ENCODE measurements at regions not wholly inside any gene's neighbourhood (a gene's known extent, or its start where the extent isn't known, plus 50 kb on each side); places are given as distances from the start of the nearest gene placed in this dataset.

DNA sequence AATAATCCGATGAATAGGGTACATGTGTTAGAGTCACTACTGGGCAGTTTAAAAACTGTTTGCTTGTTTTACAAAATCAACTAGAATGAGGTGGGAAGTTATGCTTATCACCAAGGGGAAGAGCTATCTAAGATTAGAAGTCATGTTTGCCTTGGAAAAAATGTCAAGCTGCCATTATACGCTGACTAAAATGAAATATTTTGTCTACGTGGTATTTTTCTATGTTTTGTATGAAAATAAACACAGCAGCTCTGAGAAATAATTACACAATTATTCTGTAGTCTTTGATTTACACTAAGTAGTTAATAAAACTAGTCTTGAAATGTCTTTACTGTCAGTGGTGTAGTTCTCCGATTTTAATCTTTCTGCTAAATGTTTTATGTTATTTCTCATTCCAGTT is 241.9 kb upstream of the TARS1 start:
- TF ChIP-seq, protein P1, sequence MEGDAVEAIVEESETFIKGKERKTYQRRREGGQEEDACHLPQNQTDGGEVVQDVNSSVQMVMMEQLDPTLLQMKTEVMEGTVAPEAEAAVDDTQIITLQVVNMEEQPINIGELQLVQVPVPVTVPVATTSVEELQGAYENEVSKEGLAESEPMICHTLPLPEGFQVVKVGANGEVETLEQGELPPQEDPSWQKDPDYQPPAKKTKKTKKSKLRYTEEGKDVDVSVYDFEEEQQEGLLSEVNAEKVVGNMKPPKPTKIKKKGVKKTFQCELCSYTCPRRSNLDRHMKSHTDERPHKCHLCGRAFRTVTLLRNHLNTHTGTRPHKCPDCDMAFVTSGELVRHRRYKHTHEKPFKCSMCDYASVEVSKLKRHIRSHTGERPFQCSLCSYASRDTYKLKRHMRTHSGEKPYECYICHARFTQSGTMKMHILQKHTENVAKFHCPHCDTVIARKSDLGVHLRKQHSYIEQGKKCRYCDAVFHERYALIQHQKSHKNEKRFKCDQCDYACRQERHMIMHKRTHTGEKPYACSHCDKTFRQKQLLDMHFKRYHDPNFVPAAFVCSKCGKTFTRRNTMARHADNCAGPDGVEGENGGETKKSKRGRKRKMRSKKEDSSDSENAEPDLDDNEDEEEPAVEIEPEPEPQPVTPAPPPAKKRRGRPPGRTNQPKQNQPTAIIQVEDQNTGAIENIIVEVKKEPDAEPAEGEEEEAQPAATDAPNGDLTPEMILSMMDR (IDR thresholded peaks at IDR 0.05), result no peak
- peaks cover 7% of the 10 kb centered on the region for H3K9me3 Mint-ChIP-seq

DNA sequence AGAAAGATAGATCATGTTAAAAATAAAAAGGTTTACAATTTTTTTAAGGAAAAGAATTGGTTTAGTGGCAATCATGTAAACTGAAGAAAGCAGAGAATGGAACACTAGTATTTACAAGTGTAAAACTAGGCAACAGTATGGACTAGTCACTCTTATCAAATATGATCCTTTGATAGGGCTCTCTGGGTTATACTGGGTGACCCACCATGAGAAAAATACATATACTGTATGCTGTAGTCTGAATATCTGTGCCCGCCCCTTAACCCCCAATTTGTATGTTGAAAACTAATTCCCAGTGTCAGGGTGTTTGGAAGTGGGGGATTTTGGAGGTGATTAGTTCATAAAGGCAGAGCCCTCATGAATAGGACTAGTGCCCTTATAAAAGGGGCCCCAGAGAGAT is 236.8 kb upstream of the TARS1 start:
- ATAC-seq (no peak), DNase-seq (no peak)
- Mint-ChIP-seq H3K9me3 (no peaks in the 10 kb centered on the region), H3K4me3 (no peak overlapping the region), H3K27me3 (no peaks in the 10 kb centered on the region), H3K27ac (no peak overlapping the region), H3K36me3 (ENCODE audit: low read depth) (no peaks in the 10 kb centered on the region), H3K4me1 (ENCODE audit: low read depth) (no peaks in the 10 kb centered on the region)
- CTCF ChIA-PET, result no interaction called here
- TF ChIP-seq, protein P1 (IDR thresholded peaks at IDR 0.05), result no peak
- POLR2A ChIA-PET, result no interaction called here
- intact Hi-C loops (cut with micrococcal nuclease), result no loop called here

More for the DNA sequence above, 241.9 kb upstream of the TARS1 start:
- Mint-ChIP-seq H3K36me3 (ENCODE audit: low read depth) (no peaks in the 10 kb centered on the region), H3K27me3 (no peaks in the 10 kb centered on the region), H3K4me3 (no peak overlapping the region), H3K27ac (no peak overlapping the region), H3K4me1 (ENCODE audit: low read depth) (no peaks in the 10 kb centered on the region)
- intact Hi-C loops (cut with micrococcal nuclease), result no loop called here
- ATAC-seq (no peak), DNase-seq (no peak)
- POLR2A ChIA-PET, result no interaction called here
- CTCF ChIA-PET, result no interaction called here

DNA sequence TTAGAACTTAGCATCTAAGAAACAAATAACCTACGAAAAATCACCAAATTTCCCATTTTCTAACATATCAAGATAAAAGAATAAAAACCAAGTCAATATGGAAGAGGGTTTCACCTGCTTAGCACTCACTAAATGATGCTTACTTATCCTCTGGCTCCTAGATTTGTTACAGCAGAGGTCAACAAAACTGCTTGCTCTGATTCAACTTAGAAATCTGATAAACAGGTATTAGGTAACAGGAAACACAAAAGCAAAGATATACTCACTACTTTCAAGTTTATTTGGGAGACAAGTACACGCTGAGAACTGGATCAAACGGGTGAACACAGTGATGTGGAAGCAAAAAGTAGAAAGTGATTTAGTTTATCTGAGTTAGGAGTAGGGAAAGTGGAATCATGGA is 235.7 kb upstream of the TARS1 start:
- TF ChIP-seq, protein P1 (IDR thresholded peaks at IDR 0.05), result no peak
- intact Hi-C loops (cut with micrococcal nuclease), result no loop called here
- ATAC-seq (no peak), DNase-seq (no peak)
- Mint-ChIP-seq H3K4me3 (no peak overlapping the region), H3K4me1 (ENCODE audit: low read depth) (no peaks in the 10 kb centered on the region), H3K9me3 (no peaks in the 10 kb centered on the region), H3K27me3 (no peaks in the 10 kb centered on the region), H3K27ac (no peak overlapping the region), H3K36me3 (ENCODE audit: low read depth) (no peaks in the 10 kb centered on the region)
- POLR2A ChIA-PET, result no interaction called here
- CTCF ChIA-PET, result no interaction called here

DNA sequence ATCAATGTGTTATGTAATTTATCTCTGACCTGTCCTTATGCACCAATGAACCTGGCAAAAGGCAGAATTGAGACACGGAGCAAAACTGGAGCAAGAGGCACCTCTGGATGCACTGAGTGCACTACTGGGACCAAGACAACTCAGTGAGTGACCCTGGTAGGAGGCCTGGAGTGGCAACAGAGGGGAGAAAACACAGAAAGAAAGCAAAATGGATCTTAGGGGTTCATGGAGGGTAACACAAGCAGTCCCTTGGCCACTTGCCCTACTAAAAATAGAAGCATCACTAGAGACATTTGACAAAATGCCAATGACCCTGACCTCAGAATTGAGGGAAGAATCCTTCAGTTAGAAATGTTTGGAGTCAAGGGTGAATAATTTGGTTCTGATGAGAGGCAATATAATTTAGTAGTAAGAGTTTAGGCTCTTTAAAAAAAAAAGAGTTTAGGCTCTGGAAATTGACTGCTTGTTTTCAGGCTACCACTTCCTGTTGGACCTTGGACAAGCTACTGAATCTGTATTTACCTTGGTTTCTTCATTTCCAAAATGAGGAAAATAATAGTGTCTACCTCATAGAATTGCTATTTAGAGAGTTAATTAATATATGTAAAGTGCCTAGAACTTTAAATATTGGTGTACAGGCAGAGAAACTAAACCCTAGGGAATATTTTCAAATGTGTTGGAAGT is 234.9 kb upstream of the TARS1 start:
- TF ChIP-seq, protein P1 (IDR thresholded peaks at IDR 0.05), result no peak
- ChIA-PET POLR2A (no interaction called here), CTCF (interaction anchor here (0.6 kb wide), 1 partner anchor 40 kb away, joined by 3 read pairs; no protein-coding TSS in a partner anchor)
- H3K4me3 Mint-ChIP-seq, result no peak overlapping the region
- H3K9me3 Mint-ChIP-seq, result no peaks in the 10 kb centered on the region
- intact Hi-C loops (cut with micrococcal nuclease), result no loop called here
- DNase-seq (no peak), ATAC-seq (no peak)
- no peak overlapping the region for H3K27ac Mint-ChIP-seq
- no peaks in the 10 kb centered on the region for H3K4me1 Mint-ChIP-seq (ENCODE audit: low read depth)
- H3K36me3 Mint-ChIP-seq (ENCODE audit: low read depth), result no peaks in the 10 kb centered on the region
- H3K27me3 Mint-ChIP-seq, result no peaks in the 10 kb centered on the region

DNA sequence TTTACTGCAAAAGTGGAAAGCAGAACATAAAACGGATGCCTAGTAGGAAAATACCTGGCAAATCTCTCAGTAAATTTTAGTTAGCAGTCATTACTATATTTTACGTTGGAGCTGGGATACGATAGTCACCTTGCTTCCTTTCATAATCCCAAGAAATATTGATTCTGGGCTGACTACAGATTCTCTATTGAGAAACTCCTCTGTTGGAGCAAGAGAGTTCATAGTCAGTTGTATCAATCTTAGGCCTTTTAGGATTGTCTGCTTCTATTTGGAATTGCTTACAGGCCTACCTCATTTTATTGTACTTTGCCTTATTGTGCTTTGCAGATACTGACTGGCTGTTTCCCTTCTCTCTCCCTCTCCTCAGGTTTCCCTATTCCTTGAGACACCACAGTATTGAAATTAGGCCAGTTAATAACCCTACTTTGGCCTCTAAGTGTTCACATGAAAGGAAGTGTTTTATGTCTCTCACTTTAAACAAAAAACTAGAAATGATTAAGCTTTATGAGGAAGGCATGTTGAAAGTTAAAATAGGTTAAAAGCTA is 233.7 kb upstream of the TARS1 start:
- H3K27me3 Mint-ChIP-seq, result no peaks in the 10 kb centered on the region
- POLR2A ChIA-PET, result no interaction called here

More for the DNA sequence above, 233.7 kb upstream of the TARS1 start:
- intact Hi-C loops (cut with micrococcal nuclease), result no loop called here
- no peak overlapping the region for H3K4me3 Mint-ChIP-seq
- H3K36me3 Mint-ChIP-seq (ENCODE audit: low read depth), result no peaks in the 10 kb centered on the region
- no peaks in the 10 kb centered on the region for H3K9me3 Mint-ChIP-seq
- DNase-seq (no peak), ATAC-seq (no peak)
- no peaks in the 10 kb centered on the region for H3K4me1 Mint-ChIP-seq (ENCODE audit: low read depth)
- TF ChIP-seq, protein P1 (IDR thresholded peaks at IDR 0.05), result no peak
- CTCF ChIA-PET, result no interaction called here
- H3K27ac Mint-ChIP-seq, result no peak overlapping the region
